G401 (cell line): ENCODE measurements at regions not wholly inside any gene's neighbourhood (a gene's known extent, or its start where the extent isn't known, plus 50 kb on each side); places are given as distances from the start of the nearest gene placed in this dataset.
"Not testable (repeated sequence)": the region's sequence is repeated elsewhere in the genome, so short reads cannot be mapped to it uniquely, and the experiment has no call there.

Experiments used
- DNase-seq: peaks from one replicate; pipeline ENCODE4 v3.0.0-alpha.2; 2015; ENCODE audit warnings: low spot score
- in situ Hi-C: cut with HindIII; loops from 2 replicates; pipeline ENCODE4 v1.10.0; 2016; ENCODE audit warnings: low sequenced_read_pairs, mixed read lengths

- DNase-seq: no peak
- in situ Hi-C loops: no loop called here
Observed at GRCh38 chr10:80829151-80829550, 291.4 kb downstream of the SH2D4B start.

- in situ Hi-C loops: no loop called here
- DNase-seq: no peak
Observed at GRCh38 chr10:80829562-80829961, 291.9 kb downstream of the SH2D4B start.

- DNase-seq, in situ Hi-C loops: not testable (repeated sequence)
Observed at GRCh38 chr10:80832693-80833092, 295.0 kb downstream of the SH2D4B start.

- no peak for DNase-seq
- in situ Hi-C loops: no loop called here
Observed at GRCh38 chr10:80855348-80855971, 317.8 kb downstream of the SH2D4B start.

- no peak for DNase-seq
- in situ Hi-C loops: no loop called here
Observed at GRCh38 chr10:80856186-80856585, 318.5 kb downstream of the SH2D4B start.

GRCh38 chr10:80859279-80859678, 321.6 kb downstream of the SH2D4B start:
- in situ Hi-C loops, DNase-seq: not testable (repeated sequence)

GRCh38 chr10:80860719-80861118, 323.0 kb downstream of the SH2D4B start:
- in situ Hi-C loops: no loop called here
- DNase-seq: no peak

- DNase-seq: no peak
- in situ Hi-C loops: no loop called here
Observed at GRCh38 chr10:80861882-80862281, 324.2 kb downstream of the SH2D4B start.

- in situ Hi-C loops: no loop called here
- DNase-seq: no peak
Observed at GRCh38 chr10:80870282-80870681, 332.6 kb downstream of the SH2D4B start.

GRCh38 chr10:80871083-80871482, 333.4 kb downstream of the SH2D4B start:
- in situ Hi-C loops: no loop called here
- no peak for DNase-seq

GRCh38 chr10:80878330-80878729, 340.6 kb downstream of the SH2D4B start:
- in situ Hi-C loops: no loop called here

GRCh38 chr10:80890146-80890545, 352.4 kb downstream of the SH2D4B start:
- in situ Hi-C loops: no loop called here
- no peak for DNase-seq

More at GRCh38 chr10:80878330-80878729, 340.6 kb downstream of the SH2D4B start:
- DNase-seq: no peak

- DNase-seq: no peak
- in situ Hi-C loops: no loop called here
Observed at GRCh38 chr10:80893256-80893655, 355.6 kb downstream of the SH2D4B start.

- in situ Hi-C loops: no loop called here
- DNase-seq: no peak
Observed at GRCh38 chr10:80894311-80894791, 356.6 kb downstream of the SH2D4B start.

GRCh38 chr10:80894797-80895467, 357.2 kb downstream of the SH2D4B start:
- no peak for DNase-seq
- in situ Hi-C loops: no loop called here

GRCh38 chr10:80896076-80896475, 358.4 kb downstream of the SH2D4B start:
- in situ Hi-C loops: no loop called here
- no peak for DNase-seq

- no peak for DNase-seq
- in situ Hi-C loops: no loop called here
Observed at GRCh38 chr10:80896959-80897358, 359.3 kb downstream of the SH2D4B start.

- in situ Hi-C loops: no loop called here
- DNase-seq: no peak
Observed at GRCh38 chr10:80900661-80901060, 363.0 kb downstream of the SH2D4B start.

- DNase-seq: no peak
- in situ Hi-C loops: no loop called here
Observed at GRCh38 chr10:80908611-80909010, 370.9 kb downstream of the SH2D4B start.

GRCh38 chr10:80909254-80909653, 371.6 kb downstream of the SH2D4B start:
- no peak for DNase-seq
- in situ Hi-C loops: no loop called here

- in situ Hi-C loops: no loop called here
- no peak for DNase-seq
Observed at GRCh38 chr10:80917636-80918035, 379.9 kb downstream of the SH2D4B start.
